Right lobe of liver (tissue), 4 donors: ENCODE measurements at regions not wholly inside any gene's neighbourhood (a gene's known extent, or its start where the extent isn't known, plus 50 kb on each side); places are given as distances from the start of the nearest gene placed in this dataset.

ENCODE experiments used
- CTCF ChIP-seq, 4 donors: fragments of 200-600 bp in 3 of 4; fragments of 450-650 bp in 1 of 4; IDR thresholded peaks; one replicate each; pipeline versions ENCODE4 v1.5.1 to v1.8.0; 2016 to 2022; ENCODE audit warnings: antibody characterized with exemption in 4 of 4, mild to moderate bottlenecking in 2 of 4
- POLR2A ChIP-seq: fragments of 450-650 bp; IDR thresholded peaks from one replicate; pipeline ENCODE4 v1.6.1; 2017; ENCODE audit warnings: antibody characterized with exemption, mild to moderate bottlenecking
- donor health status: DM: no; HTN: no; CAD: no.
- donor health status: DM: no; HTN: no; CAD: no.
- donor health status: DM: no; HTN: yes; CAD: no.

- TF ChIP-seq CTCF (IDR thresholded peaks at IDR 0.05) (no peak), POLR2A (no peak)
These were observed 1004.4 kb upstream of the DDX18 start for GRCh38 chr2:116810071-116810470.
